ENCODE measurements at regions not wholly inside any gene's neighbourhood (a gene's known extent, or its start where the extent isn't known, plus 50 kb on each side); places are given as distances from the start of the nearest gene placed in this dataset.

GRCh38 chr13:109587689-109588088 is 198.7 kb downstream of the IRS2 start:
- no peak for DNase-seq

- DNase-seq = no peak
Measured at GRCh38 chr13:109586509-109587346, 199.7 kb downstream of the IRS2 start.

GRCh38 chr13:109584844-109585361 is 201.5 kb downstream of the IRS2 start:
- DNase-seq = no peak

GRCh38 chr13:109577191-109577700 is 209.1 kb downstream of the IRS2 start:
- no peak for DNase-seq

GRCh38 chr13:109576331-109576813 is 210.0 kb downstream of the IRS2 start:
- no peak for DNase-seq

- DNase-seq = no peak
Measured at GRCh38 chr13:109575821-109576220, 210.6 kb downstream of the IRS2 start.

GRCh38 chr13:109572389-109572788 is 214.0 kb downstream of the IRS2 start:
- DNase-seq = no peak

GRCh38 chr13:109569958-109570711 is 216.2 kb downstream of the IRS2 start:
- DNase-seq = no peak

GRCh38 chr13:109568339-109568818 is 218.0 kb downstream of the IRS2 start:
- DNase-seq = no peak

GRCh38 chr13:109567315-109567714 is 219.1 kb downstream of the IRS2 start:
- no peak for DNase-seq

GRCh38 chr13:109565877-109566276 is 220.5 kb downstream of the IRS2 start:
- no peak for DNase-seq

GRCh38 chr13:109548374-109548773 is 238.0 kb downstream of the IRS2 start:
- no peak for DNase-seq

- DNase-seq = no peak
Measured at GRCh38 chr13:109547942-109548341, 238.4 kb downstream of the IRS2 start.

GRCh38 chr13:109545931-109546330 is 240.5 kb downstream of the IRS2 start:
- DNase-seq = no peak

- DNase-seq = no peak
Measured at GRCh38 chr13:109541081-109541480, 245.3 kb downstream of the IRS2 start.

GRCh38 chr13:109537584-109537983 is 248.8 kb downstream of the IRS2 start:
- DNase-seq = no peak

GRCh38 chr13:109533350-109533749 is 253.0 kb downstream of the IRS2 start:
- DNase-seq = no peak

GRCh38 chr13:109529964-109530363 is 256.4 kb downstream of the IRS2 start:
- DNase-seq = no peak

GRCh38 chr13:109521719-109522118 is 264.7 kb downstream of the IRS2 start:
- DNase-seq = no peak

GRCh38 chr13:109517517-109517916 is 268.9 kb downstream of the IRS2 start:
- DNase-seq = no peak

GRCh38 chr13:109516186-109516585 is 270.2 kb downstream of the IRS2 start:
- DNase-seq = no peak

GRCh38 chr13:109510013-109510412 is 276.4 kb downstream of the IRS2 start:
- no peak for DNase-seq

GRCh38 chr13:109509154-109509900 is 277.1 kb downstream of the IRS2 start:
- no peak for DNase-seq

All from GF-D8 (cell line).